ENCODE measurements at regions not wholly inside any gene's neighbourhood (a gene's known extent, or its start where the extent isn't known, plus 50 kb on each side); places are given as distances from the start of the nearest gene placed in this dataset.
"Not testable (repeated sequence)": the region's sequence is repeated elsewhere in the genome, so short reads cannot be mapped to it uniquely, and the experiment has no call there.

DNA sequence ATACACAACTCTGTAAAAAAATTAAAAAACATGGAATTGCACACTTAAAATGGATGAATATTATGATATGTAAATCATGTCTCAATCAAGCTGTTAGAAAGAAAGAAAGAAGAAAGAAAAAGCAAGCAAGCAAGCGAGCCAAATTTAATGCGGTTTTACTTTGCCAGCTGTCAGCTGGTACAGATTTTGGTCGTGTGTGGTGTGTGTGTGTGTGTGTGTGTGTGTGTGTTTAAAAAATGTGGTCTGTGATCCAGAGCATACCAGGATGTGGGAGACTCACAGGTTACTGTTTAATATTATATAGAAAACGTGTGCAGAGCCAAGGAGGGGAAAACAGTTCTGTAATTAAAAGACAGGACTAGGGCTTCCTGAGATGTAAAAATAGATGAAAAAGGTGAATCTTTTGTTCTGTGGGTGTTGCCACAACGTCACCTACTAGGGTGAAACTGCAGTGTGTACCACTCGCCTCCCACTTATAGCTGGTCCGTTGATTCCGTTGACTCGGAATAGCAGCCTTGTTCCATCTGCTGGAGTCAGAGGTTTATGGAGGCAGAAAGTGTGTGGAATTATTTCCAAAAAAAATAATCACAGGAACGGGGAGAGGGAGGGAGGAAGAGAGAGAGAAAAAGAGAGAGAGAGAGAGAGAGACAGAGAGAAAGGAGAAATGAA lies 197.7 kb downstream of the BCAS1 start:
- no peak for DNase-seq (ENCODE audit: low read depth in 2 of 3, low spot score in 2 of 3)

DNA sequence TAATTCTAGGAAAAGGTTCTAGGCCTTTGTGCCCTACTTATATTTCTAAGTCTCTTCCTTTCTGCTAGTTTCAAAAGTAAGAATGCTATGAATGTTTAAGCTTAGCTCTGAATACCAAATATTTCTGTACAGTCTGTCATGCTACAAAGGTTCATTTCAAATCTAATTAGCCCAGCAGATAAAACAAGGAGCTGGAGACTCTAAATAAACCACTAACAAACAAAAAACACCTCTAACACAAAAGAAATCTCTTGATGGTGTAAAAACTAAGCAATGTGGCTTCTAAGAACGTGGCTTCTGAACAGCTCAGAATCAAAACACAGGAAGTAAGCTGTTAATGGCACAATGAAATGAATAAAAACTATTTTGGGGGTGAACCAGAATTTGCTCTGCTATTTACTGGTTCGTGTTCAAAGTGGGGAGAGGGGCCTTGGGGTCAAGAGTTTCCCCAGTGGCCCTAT lies 198.3 kb downstream of the BCAS1 start:
- DNase-seq (ENCODE audit: low read depth in 2 of 3, low spot score in 2 of 3): no peak

DNA sequence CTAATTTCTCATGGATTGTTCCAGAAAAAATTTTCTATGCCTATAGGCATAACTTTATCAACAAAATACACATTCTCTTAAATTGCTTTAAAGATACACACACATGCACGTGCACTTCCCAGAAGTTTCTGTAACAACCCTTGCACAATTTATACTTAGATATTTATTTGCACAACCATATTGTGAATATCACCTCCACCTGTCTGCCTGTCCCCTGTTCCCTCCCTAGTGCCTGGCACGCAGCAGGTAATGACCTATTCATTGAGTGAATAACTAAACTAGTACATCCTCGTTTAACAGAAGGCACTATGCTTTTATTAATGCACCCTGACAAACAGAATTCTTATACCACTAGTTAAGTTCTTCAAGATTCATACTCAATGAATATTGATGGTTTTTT lies 198.9 kb downstream of the BCAS1 start:
- DNase-seq (ENCODE audit: low read depth in 2 of 3, low spot score in 2 of 3): no peak

DNA sequence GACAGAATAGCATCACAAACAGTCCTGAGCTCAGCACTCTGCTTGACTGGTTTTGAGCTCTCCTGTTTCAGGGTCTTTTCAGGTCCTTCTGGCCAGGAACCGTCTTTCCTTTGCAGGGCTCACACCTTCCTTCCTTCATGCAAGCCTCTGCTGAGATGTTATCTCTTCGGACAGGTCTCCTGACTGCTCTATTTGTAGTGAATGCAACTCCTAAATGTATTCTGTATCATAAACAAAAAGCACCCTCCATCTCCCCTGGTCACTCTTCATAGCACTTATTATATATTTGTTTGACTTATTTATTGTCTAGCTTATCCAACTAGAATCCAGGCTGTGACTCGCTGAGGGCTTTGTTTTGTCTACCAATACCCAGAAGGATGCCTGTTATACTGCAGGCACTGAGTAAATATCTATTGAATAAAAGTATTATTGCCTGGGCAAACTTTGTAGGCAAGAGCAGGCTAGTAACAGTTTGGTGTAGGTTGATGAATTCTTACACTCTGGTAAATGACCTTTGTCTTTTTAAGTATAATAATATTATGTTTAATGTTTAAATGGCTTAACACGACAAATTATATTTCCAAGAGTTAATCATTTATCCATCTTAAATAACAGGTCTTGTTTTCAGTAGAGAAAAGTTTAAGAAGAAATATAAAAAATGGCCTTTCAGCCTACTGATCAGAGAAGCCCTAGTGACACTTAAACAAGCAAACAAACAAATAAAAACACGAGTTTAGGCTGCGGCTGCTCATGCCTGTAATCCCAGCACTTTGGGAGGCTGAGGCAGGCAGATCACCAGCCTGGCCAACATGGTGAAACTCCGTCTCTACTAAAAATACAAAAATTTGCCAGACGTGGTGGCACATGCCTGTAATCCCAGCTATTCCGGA lies 199.7 kb downstream of the BCAS1 start:
- no peak for DNase-seq (ENCODE audit: low read depth in 2 of 3, low spot score in 2 of 3)

DNA sequence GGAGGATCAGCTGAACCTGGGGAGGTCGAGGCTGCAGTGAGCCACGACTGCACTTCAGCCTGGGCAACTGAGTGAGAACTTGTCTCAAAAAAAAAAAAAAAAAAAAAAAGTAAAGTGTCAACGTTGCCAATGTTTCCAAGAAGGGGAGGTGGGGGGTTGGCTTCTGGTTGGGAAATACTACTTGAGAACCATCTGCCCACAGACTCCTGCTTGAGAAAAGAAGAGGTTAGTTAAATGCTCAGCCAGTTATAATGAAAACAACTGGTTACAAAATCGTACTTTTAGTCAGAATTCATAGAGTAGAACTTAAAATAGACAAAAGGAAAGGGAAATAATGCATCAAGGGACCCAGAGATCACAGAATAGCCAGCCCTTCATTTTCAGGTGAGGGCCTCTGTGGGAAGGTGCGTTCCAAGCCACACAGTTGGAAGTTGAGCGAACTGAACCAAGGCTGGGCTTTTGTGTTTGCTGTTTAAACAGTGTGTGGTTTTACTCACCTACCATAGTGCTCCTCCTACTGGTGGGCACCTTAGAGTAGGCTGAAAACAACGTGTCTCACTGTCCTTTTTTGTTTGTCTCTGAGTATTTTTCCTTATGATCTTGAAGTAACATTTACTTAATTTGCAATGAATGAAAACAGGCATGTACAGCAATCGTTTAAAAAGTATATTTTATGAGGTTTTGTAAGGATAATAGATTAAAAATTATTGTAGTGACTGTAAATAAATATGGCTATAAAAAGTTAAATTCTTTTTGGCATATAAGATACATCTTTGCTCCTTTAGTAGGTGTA lies 200.7 kb downstream of the BCAS1 start:
- DNase-seq (ENCODE audit: low read depth in 2 of 3, low spot score in 2 of 3): peak in 2 of 3 experiments; percentile 36 to 43

DNA sequence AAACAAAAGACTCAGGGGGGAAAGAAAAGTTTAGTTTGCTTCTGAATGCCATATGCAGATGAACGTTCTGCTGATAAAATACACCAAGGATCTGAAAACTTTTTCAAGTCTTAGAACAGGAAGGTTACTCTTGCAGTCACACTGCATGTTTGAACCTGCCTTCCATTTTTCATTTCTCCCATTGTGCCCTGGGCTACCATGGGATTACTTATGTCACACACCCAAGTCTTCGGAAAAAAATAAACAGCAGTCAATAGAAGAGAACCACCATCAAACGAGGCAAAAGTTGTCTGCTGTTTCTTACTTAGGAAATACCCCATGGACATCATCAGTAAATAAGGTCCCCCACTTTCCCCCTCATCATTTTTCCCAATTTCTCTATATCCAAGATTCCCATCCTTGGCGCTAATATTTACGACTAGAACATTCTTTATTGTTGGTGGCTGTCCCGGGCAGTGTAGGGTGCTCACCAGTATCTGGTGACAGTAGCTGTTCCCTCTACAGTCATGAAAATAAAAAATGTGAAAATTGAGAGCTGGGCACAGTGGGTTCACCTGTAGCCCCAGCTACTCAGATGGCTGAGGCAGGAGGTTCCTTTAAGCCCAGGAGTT lies 202.5 kb downstream of the BCAS1 start:
- no peak for DNase-seq (ENCODE audit: low read depth in 2 of 3, low spot score in 2 of 3)

DNA sequence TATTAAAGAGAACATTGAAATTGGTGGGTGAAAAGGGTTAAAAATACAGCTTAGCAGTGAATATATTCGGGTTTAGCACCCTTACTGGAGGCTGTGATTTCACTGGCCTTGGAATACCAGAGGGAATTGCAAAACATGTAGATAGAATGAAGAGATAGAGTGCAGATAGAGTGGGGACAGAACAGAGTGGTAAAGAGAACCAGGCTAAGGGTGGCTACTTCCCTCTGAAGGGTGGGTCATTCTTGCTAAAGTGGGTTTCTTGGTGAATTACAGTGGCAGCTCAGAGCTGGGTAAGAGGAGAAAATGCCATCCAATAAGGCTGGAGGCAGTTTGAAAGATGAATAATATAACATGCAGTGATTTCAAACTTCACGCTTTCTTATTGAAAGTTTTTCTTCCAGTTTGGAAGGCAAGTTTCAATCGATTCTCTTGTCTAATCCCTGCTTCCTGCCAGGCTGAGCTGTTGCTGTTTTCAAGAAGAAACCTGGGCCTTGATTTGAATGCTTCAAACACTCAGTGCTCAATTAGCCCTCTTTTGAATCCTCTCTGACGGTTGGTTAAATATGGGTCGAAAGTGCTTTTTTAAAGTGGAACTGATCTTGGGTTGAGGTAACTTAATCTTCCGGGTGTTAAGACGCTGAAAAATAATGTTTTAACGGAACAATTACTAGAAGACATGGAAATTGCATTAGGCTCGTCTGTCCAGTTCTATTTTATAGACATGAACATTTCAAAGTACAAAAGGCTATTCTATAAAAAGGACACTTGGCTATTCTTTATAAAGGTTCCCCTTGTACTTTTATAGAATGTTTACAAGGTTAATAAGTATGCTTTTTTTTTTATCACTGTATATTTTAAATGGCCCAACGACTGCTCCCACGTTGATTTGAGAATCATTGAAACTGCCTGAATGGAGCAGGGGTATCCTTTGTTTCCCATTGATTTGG lies 203.3 kb downstream of the BCAS1 start:
- no peak for DNase-seq (ENCODE audit: low read depth in 2 of 3, low spot score in 2 of 3)

DNA sequence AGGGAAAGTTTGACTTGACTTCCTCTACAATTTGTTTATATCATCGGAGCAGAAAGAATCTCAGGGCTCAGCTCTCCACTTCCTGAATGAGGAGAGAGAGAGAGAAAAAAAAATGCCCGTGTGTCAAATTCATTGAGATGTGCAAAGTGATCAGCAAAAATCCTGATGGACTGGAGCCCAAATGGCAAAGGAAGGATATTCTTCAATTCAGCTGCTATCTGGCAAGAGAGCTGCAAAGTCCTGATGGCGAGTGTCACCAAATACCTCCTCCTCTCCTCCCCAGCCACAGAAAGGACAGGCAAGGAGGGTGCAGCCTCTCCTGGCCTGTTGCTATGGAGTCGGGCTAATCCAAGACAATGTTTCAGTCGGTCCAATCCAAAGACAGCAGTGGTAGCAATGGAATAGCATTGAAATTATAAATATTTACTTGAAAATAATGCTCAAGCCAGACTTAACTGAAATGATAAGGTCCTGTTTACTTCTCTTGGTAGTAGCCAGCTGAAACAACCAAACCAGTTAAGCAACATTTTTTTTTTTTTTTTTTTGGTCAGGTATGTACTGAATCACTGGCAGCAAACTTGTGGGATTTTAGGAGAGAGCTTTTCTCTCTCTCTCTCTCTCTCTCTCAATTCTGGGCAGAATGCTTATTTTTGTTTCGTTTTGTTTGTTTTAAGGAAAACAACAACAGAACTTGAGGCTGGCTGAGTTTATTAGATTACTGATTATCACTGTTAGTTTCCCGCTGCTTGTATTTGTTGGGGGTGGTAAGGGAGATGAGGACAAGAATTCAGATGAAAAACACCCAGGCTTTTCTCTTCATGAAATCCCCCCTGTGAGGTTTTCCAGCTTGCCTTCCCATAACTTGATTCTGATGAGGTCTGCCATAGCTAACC lies 204.2 kb downstream of the BCAS1 start:
- DNase-seq (ENCODE audit: low read depth in 2 of 3, low spot score in 2 of 3): no peak

DNA sequence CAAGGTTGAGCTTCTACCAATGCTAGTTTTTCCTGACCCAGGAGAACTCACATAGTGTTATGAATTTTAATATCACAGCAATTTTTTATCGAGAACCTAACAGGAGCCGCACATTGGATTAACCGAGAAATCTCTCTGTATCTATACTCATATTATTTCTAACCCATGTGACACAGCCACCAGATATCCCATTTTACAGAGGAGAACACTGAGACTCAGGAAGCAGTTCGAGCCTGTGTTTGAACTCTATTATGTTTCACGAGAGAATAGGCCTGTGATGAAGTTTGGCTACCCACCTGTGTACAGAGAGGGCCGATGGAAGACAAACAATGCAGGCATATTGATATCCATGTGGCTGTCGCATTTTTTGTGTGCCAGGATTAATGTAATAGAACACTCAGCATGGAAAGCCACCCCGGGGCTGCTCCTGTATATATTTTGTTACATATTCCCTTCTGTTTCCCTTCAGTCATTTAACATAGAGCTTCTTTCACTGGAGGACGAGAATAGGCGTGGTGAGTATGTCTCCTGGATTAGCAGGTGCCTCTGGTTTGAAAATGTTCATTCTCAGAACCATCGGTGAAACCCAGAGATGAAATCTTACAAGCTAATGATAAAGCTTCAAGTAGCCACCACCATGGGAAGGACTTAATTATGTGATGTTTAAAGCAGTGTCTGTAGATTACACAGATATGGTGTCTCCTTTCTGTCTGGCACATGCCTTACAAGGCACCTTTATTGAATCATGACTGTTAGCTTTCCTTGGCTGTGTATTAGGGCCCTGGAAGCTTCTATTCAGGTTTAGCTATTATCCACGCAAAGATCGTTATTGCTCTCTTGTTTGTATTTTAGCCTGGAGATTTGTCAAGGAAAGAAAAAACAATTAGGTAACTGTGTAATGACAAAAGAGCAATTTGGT lies 205.4 kb downstream of the BCAS1 start:
- not testable (repeated sequence) for DNase-seq (ENCODE audit: low read depth in 2 of 3, low spot score in 2 of 3)

DNA sequence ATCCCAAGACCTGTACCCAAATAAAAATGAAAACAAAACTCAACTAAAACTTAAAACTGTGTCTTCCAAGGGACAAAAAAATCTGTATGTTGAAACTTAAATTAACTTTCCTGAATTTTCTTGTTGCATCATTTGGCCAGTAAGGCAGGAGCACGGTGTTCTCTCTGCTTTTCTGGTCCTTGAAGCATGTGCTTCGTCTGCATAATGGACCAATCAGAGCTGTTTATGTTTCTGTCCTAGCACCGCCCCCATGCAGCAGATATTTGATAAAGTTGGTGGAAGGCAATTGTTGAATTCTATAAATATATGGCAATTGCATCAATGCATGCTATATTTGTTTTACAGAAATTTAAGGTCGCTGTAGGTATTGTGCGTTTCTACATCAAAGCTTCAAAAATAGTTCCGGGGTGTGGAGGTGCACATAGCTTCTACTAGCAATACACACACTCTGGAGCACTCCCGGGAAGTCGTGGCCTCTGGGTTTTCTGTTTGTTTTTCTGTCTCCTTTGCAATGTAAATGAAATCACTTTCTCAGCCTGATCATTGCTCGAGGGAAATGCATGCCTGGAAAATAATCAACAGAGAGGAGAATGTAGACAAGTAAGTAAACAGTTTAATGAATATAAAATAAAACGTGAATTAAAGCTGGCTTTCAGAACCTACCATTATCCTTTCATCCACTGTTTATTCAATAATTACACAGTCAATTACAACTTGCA lies 206.3 kb downstream of the BCAS1 start:
- not testable (repeated sequence) for DNase-seq (ENCODE audit: low read depth in 2 of 3, low spot score in 2 of 3)

DNA sequence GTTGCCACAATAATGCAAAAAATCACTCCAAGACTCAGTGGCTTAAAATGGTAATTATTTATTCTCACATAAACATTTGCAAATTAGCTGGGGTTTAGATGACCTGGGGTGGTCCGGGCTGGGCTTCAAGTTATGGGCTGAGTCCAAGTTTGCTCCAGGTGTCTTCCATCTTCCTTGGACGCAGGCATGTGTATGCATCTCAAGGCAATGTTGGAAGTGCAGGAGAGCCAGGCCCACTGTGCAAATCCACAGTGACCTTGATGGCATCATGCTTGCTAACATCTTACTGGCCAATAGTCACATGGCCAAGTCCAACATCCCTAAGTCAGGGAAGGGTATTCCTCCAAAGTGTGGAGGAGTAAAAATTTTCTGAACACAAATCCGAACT lies 206.9 kb downstream of the BCAS1 start:
- not testable (repeated sequence) for DNase-seq (ENCODE audit: low read depth in 2 of 3, low spot score in 2 of 3)

DNA sequence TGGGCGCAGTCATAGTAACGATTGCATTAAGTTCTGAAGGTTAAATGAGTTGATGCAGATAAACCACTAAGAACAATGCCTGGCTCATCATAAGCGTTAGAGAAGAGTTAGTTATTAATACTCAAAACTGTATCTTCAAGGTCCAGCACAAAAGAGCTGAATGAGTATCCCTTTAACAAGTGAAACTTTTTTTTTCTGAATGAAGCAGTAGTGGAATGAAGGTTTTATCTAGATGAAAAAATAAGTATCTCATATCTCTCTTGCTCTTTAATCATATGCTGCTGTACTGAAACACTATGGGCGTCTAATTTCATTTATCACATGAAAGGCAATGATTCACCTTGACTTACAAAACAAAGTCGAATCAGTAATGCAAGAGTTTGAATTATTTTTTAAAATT lies 207.4 kb downstream of the BCAS1 start:
- DNase-seq (ENCODE audit: low read depth in 2 of 3, low spot score in 2 of 3): not testable (repeated sequence)

DNA sequence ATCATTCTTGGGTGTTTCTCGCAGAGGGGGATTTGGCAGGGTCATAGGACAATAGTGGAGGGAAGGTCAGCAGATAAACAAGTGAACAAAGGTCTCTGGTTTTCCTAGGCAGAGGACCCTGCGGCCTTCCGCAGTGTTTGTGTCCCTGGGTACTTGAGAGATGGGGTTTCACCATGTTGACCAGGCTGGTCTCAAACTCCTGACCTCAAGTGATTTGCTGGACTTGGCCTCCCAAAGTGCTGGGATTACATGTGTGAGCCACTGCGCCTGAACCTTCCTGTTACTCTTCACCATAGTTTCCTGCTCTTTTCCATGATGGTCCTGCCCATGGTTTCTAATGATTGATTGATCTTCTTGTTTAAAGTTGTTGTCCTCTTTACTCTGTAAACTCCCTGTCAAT lies 207.9 kb downstream of the BCAS1 start:
- not testable (repeated sequence) for DNase-seq (ENCODE audit: low read depth in 2 of 3, low spot score in 2 of 3)

DNA sequence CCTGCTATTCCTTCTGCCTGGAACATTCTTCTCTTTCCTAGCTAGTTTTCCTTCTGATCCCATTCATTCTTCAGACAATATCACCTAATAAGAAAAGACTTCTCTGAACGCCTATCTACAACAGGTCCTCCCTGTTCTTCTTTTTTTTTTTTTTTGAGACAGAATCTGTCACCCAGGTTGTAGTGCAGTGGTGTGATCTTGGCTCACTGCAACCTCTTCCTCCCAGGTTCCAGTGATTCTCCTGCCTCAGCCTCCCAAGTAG lies 208.3 kb downstream of the BCAS1 start:
- DNase-seq (ENCODE audit: low read depth in 2 of 3, low spot score in 2 of 3): not testable (repeated sequence)

DNA sequence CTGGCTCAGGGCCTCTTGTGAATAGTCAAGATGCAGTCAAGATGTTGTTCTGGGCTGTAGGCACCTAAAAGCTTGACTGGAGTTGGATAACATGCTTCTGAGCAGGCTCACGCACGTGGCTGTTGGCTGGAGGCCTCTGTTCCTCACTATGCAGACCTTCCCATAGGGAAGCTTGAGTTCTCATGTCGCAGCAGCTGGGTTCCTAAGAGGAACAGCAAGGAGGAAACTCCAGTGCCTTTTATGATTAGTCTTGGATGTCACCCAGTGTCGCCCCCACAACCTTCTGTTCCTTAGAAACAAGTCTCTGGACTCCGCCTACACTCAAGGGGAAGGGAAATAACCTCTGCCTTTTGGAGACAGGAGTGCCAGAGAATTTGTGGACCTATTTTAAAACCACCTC lies 210.7 kb downstream of the BCAS1 start:
- no peak for DNase-seq (ENCODE audit: low read depth in 2 of 3, low spot score in 2 of 3)

DNA sequence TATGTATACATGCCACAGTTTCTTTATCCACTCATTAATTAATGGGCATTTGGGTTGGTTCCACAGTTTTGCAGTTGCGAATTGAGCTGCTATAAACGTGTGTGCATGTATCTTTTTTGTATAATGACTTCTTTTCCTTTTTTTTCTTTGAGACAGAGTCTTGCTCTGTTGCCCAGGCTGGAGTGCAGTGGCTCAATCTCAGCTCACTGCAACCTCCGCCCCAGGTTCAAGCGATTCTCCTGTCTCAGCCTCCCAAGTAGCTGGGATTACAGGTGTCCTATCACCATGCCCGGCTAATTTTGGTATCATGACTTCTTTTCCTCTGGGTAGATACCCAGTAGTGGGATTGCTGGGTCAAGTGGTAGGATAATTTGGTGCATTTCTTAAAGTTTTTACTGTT lies 211.4 kb downstream of the BCAS1 start:
- DNase-seq (ENCODE audit: low read depth in 2 of 3, low spot score in 2 of 3): not testable (repeated sequence)

DNA sequence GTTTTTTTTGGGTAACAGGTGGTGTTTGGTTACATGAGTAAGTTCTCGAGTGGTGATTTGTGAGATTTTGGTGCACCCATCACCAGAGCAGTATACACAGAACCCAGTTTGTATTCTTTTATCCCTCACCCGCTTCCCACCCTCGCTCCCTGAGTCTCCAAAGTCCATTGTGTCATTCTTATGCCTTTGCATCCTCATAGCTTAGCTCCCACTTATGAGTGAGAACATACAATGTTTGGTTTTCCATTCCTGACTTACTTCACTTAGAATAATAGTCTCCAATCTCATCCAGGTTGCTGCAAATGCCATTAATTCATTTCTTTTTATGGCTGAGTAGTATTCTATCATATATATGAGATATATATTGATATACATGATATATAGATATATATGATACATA lies 211.9 kb downstream of the BCAS1 start:
- DNase-seq (ENCODE audit: low read depth in 2 of 3, low spot score in 2 of 3): not testable (repeated sequence)

Measured in activated CD8-positive, alpha-beta memory T cell treated with anti-CD3 and anti-CD28 coated beads for 48 hours (primary cell).